ENCODE measurements at regions not wholly inside any gene's neighbourhood (a gene's known extent, or its start where the extent isn't known, plus 50 kb on each side); places are given as distances from the start of the nearest gene placed in this dataset.

DNA sequence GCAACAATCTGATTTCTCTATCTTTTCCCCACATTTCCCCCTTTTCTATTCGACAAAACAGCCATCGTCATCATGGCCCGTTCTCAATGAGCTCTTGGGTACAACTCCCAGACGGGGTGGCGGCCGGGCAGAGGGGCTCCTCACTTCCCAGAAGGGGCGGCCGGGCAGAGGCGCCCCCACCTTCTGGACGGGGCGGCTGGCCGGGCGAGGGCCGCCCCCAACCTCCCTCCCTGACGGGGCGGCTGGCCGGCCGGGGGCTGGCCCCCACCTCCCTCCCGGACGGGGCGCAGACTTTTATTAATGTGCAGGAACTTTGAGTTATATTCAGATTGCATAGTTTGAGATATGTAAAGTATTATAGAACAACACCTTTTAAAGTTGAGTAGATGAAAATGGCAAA, 64.4 kb upstream of the HPGD start:
- intact Hi-C loops (cut with micrococcal nuclease), result no loop called here
- H3K4me1 ChIP-seq, result no peaks in the 10 kb centered on the region
- no peak overlapping the region for H3K27ac ChIP-seq (replicated peaks)
- no peaks in the 10 kb centered on the region for H3K27me3 ChIP-seq (ENCODE audit: low read depth)
- no peak overlapping the region for H3K4me3 ChIP-seq
- no peaks in the 10 kb centered on the region for H3K36me3 ChIP-seq
- H3K9me3 ChIP-seq (replicated peaks), result no peaks in the 10 kb centered on the region
- no peak for TF ChIP-seq CTCF (IDR thresholded peaks at IDR 0.05; ENCODE audit: borderline replicate concordance)
- DNase-seq, result no peak

- H3K36me3 ChIP-seq, result no peaks in the 10 kb centered on the region
- no peaks in the 10 kb centered on the region for H3K9me3 ChIP-seq (replicated peaks)
- H3K27ac ChIP-seq (replicated peaks), result no peak overlapping the region
- no peak overlapping the region for H3K4me3 ChIP-seq
- no peak for TF ChIP-seq CTCF (IDR thresholded peaks at IDR 0.05; ENCODE audit: borderline replicate concordance)
- H3K27me3 ChIP-seq (ENCODE audit: low read depth), result no peaks in the 10 kb centered on the region
- intact Hi-C loops (cut with micrococcal nuclease), result no loop called here
- H3K4me1 ChIP-seq, result no peaks in the 10 kb centered on the region
- DNase-seq, result no peak
Observed at GRCh38 chr4:174583056-174583455, 60.8 kb upstream of the HPGD start.

DNA sequence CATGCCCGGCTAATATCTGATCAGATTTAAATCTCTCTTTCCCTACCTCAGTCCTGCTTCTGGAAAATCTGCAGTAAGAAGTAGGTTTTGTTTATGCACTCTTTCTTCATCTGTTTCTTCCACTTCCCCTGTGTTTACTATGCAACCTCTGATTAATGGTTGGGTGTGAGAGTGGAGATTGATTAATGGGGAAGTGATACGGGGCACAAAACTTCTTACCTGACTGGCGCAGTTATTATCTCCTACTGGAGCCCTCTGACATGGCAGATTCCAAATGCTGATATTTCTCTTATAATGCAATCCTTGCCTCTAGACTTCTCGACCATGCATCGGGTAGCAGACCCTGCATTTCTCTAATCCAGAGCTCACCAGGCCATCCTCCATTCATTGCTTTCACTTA, 60.2 kb upstream of the HPGD start:
- intact Hi-C loops (cut with micrococcal nuclease), result no loop called here

GRCh38 chr4:174581901-174582300, 59.6 kb upstream of the HPGD start:
- no peak for TF ChIP-seq CTCF (IDR thresholded peaks at IDR 0.05; ENCODE audit: borderline replicate concordance)
- H3K4me1 ChIP-seq, result no peaks in the 10 kb centered on the region
- H3K4me3 ChIP-seq, result no peak overlapping the region
- no peaks in the 10 kb centered on the region for H3K27me3 ChIP-seq (ENCODE audit: low read depth)
- no peak overlapping the region for H3K27ac ChIP-seq (replicated peaks)
- H3K36me3 ChIP-seq, result no peaks in the 10 kb centered on the region
- intact Hi-C loops (cut with micrococcal nuclease), result no loop called here
- no peak for DNase-seq
- no peaks in the 10 kb centered on the region for H3K9me3 ChIP-seq (replicated peaks)

More for the DNA sequence above, 60.2 kb upstream of the HPGD start:
- Histone ChIP-seq H3K27me3 (ENCODE audit: low read depth) (no peaks in the 10 kb centered on the region), H3K9me3 (replicated peaks) (no peaks in the 10 kb centered on the region), H3K4me1 (no peaks in the 10 kb centered on the region), H3K27ac (replicated peaks) (no peak overlapping the region), H3K36me3 (no peaks in the 10 kb centered on the region), H3K4me3 (no peak overlapping the region)
- no peak for TF ChIP-seq CTCF (IDR thresholded peaks at IDR 0.05; ENCODE audit: borderline replicate concordance)
- no peak for DNase-seq

- no peaks in the 10 kb centered on the region for H3K36me3 ChIP-seq
- no peaks in the 10 kb centered on the region for H3K9me3 ChIP-seq (replicated peaks)
- DNase-seq, result no peak
- intact Hi-C loops (cut with micrococcal nuclease), result no loop called here
- no peak for TF ChIP-seq CTCF (IDR thresholded peaks at IDR 0.05; ENCODE audit: borderline replicate concordance)
- H3K27ac ChIP-seq (replicated peaks), result peak overlapping the region; percentile 5
- no peaks in the 10 kb centered on the region for H3K4me1 ChIP-seq
- no peak overlapping the region for H3K4me3 ChIP-seq
- no peaks in the 10 kb centered on the region for H3K27me3 ChIP-seq (ENCODE audit: low read depth)
Observed at GRCh38 chr4:174580597-174580996, 58.3 kb upstream of the HPGD start.

GRCh38 chr4:174579421-174579820, 57.1 kb upstream of the HPGD start:
- H3K27me3 ChIP-seq (ENCODE audit: low read depth), result no peaks in the 10 kb centered on the region
- H3K9me3 ChIP-seq (replicated peaks), result no peaks in the 10 kb centered on the region
- no peak overlapping the region for H3K27ac ChIP-seq (replicated peaks)
- intact Hi-C loops (cut with micrococcal nuclease), result no loop called here
- H3K4me1 ChIP-seq, result no peaks in the 10 kb centered on the region
- TF ChIP-seq CTCF (IDR thresholded peaks at IDR 0.05; ENCODE audit: borderline replicate concordance), result no peak
- no peak overlapping the region for H3K4me3 ChIP-seq
- H3K36me3 ChIP-seq, result no peaks in the 10 kb centered on the region
- no peak for DNase-seq
